IMR-90 (cell line): ENCODE measurements at regions not wholly inside any gene's neighbourhood (a gene's known extent, or its start where the extent isn't known, plus 50 kb on each side); places are given as distances from the start of the nearest gene placed in this dataset.

Source experiments
- ATAC-seq: fragments of 200-7000 bp; cut with Tn5 transposase; 2 replicates; pipeline ENCODE4 v1.9.1; 2020; ENCODE audit warnings: low read depth, mild to moderate bottlenecking, moderate library complexity
- BruUV-seq: library from RNA; stranded (reverse); fragments of 400-500 nt; replicated peaks from 2 replicates; lab custom pipeline; 2021; lab: Mats Ljungman, UMichigan
- CTCF ChIA-PET: fragments of 300-600 bp; formaldehyde crosslinking; extraction: SDS; loops from one replicate; lab custom pipeline; 2021; ENCODE audit warnings: antibody characterized with exemption; lab: Yijun Ruan, JAX
- POLR2A ChIA-PET: fragments of 300-600 bp; sonication (Branson Sonifier 250); formaldehyde crosslinking; loops from one replicate; lab custom pipeline; 2022; ENCODE audit warnings: antibody characterized with exemption; ENCODE audit not compliant: unreplicated experiment; lab: Charles Lee
- DNase-seq: peaks from one replicate; pipeline ENCODE4 v3.0.0; 2013
- H2AFZ ChIP-seq: replicated peaks from 2 replicates; pipeline ENCODE3; 2013; ENCODE audit warnings: low read length, mild to moderate bottlenecking; ENCODE audit not compliant: poor library complexity
- H2AK5ac ChIP-seq: 2 replicates; pipeline ENCODE4 v1.6.1; 2013; ENCODE audit warnings: low read depth, low read length, inconsistent platforms
- H2AK9ac ChIP-seq: replicated peaks from 2 replicates; pipeline ENCODE3; 2013; ENCODE audit warnings: mild to moderate bottlenecking, low read depth, low read length, moderate library complexity; ENCODE audit not compliant: poor library complexity
- H2BK120ac ChIP-seq: 2 replicates; pipeline ENCODE4 v1.6.1; 2013; ENCODE audit warnings: low read depth, low read length, inconsistent platforms
- H2BK15ac ChIP-seq: 3 replicates; pipeline ENCODE4 v1.6.1; 2013; ENCODE audit warnings: low read depth, low read length, inconsistent platforms
- H2BK20ac ChIP-seq: 2 replicates; pipeline ENCODE4 v1.6.1; 2013; ENCODE audit warnings: low read depth, mild to moderate bottlenecking, inconsistent platforms, low read length, moderate library complexity
- H2BK5ac ChIP-seq: 2 replicates; pipeline ENCODE4 v1.6.1; 2013; ENCODE audit warnings: mild to moderate bottlenecking, low read depth, low read length, inconsistent platforms; ENCODE audit not compliant: poor library complexity, severe bottlenecking
- H3K14ac ChIP-seq: replicated peaks from 2 replicates; pipeline ENCODE4 v1.6.1; 2013; ENCODE audit warnings: low read depth, low read length, inconsistent platforms
- H3K18ac ChIP-seq: 2 replicates; pipeline ENCODE4 v1.6.1; 2013; ENCODE audit warnings: low read depth, low read length, control low read depth
- H3K23ac ChIP-seq: 2 replicates; pipeline ENCODE4 v1.6.1; 2013; ENCODE audit warnings: low read depth, low read length, inconsistent platforms
- H3K27ac ChIP-seq: 2 replicates; pipeline ENCODE4 v1.5.1; 2013; ENCODE audit warnings: mild to moderate bottlenecking, control low read depth, low read length; ENCODE audit not compliant: insufficient read depth
- H3K27me3 ChIP-seq: 2 replicates; pipeline ENCODE4 v1.6.1; 2013; ENCODE audit warnings: low read length; ENCODE audit not compliant: control insufficient read depth, insufficient read depth
- H3K36me3 ChIP-seq: 2 replicates; pipeline ENCODE4 v1.6.1; 2013; ENCODE audit warnings: low read length, mixed read lengths; ENCODE audit not compliant: control insufficient read depth, insufficient read depth
- H3K4ac ChIP-seq: 2 replicates; pipeline ENCODE4 v1.6.1; 2013; ENCODE audit warnings: low read depth, low read length, inconsistent platforms
- H3K4me1 ChIP-seq: 2 replicates; pipeline ENCODE4 v1.6.1; 2013; ENCODE audit warnings: low read length, mixed read lengths; ENCODE audit not compliant: control insufficient read depth, insufficient read depth
- H3K4me2 ChIP-seq: 2 replicates; pipeline ENCODE4 v1.6.1; 2013; ENCODE audit warnings: low read depth, mild to moderate bottlenecking, control low read depth, low read length, moderate library complexity
- H3K4me3 ChIP-seq: 2 replicates; pipeline ENCODE4 v1.5.1; 2013; ENCODE audit warnings: low read depth, mild to moderate bottlenecking, control low read depth, low read length, moderate library complexity; ENCODE audit not compliant: insufficient read depth
- H3K56ac ChIP-seq: 2 replicates; pipeline ENCODE4 v1.6.1; 2013; ENCODE audit warnings: low read length, inconsistent platforms; ENCODE audit not compliant: insufficient read depth; ENCODE audit errors: extremely low read depth
- H3K79me1 ChIP-seq, 2 experiments: 2 replicates each; pipeline ENCODE4 v1.6.1; 2013; ENCODE audit warnings: low read length in 2 of 2, inconsistent platforms in 1 of 2, low read depth in 1 of 2
- H3K9ac ChIP-seq: 2 replicates; pipeline ENCODE4 v1.6.1; 2013; ENCODE audit warnings: low read depth, low read length, control low read depth
- H3K9me1 ChIP-seq: 2 replicates; pipeline ENCODE4 v1.6.1; 2013; ENCODE audit warnings: low read length, inconsistent platforms; ENCODE audit not compliant: insufficient read depth
- H3K9me3 ChIP-seq: 2 replicates; pipeline ENCODE4 v1.6.1; 2013; ENCODE audit warnings: low read length; ENCODE audit not compliant: control insufficient read depth, insufficient read depth
- H4K20me1 ChIP-seq: 2 replicates; pipeline ENCODE4 v1.6.1; 2013; ENCODE audit warnings: low read length, inconsistent platforms; ENCODE audit not compliant: insufficient read depth
- H4K5ac ChIP-seq: 2 replicates; pipeline ENCODE4 v1.6.1; 2013; ENCODE audit warnings: mild to moderate bottlenecking, low read depth, low read length, control low read depth
- H4K8ac ChIP-seq, 2 experiments: 2 replicates each; pipeline ENCODE4 v1.6.1; 2013; ENCODE audit warnings: low read depth in 2 of 2, low read length in 2 of 2, control low read depth in 1 of 2, inconsistent platforms in 1 of 2
- H4K91ac ChIP-seq: 2 replicates; pipeline ENCODE4 v1.6.1; 2013; ENCODE audit warnings: low read depth, low read length, inconsistent platforms; ENCODE audit not compliant: insufficient read depth
- BHLHE40 ChIP-seq: fragments of 150-350 bp; IDR thresholded peaks from 2 replicates; pipeline ENCODE4 v1.6.1; 2016; ENCODE audit warnings: mild to moderate bottlenecking, low read depth, low read length
- CEBPB ChIP-seq: IDR thresholded peaks from 2 replicates; pipeline ENCODE4 v1.6.1; 2012; ENCODE audit warnings: low read depth, low read length, improper control_type of control experiment
- CHD1 ChIP-seq: IDR thresholded peaks from 2 replicates; pipeline ENCODE4 v1.6.1; 2012; ENCODE audit warnings: low read depth, low read length, improper control_type of control experiment
- FOS ChIP-seq: fragments of 150-350 bp; IDR thresholded peaks from 2 replicates; pipeline ENCODE4 v1.6.1; 2016; ENCODE audit warnings: low read depth, low read length
- MAFK ChIP-seq: IDR thresholded peaks from 2 replicates; pipeline ENCODE4 v1.6.1; 2012; ENCODE audit warnings: low read depth, low read length, improper control_type of control experiment
- MAZ ChIP-seq: IDR thresholded peaks from 2 replicates; pipeline ENCODE4 v1.6.1; 2012; ENCODE audit warnings: low read depth, mild to moderate bottlenecking, low read length, improper control_type of control experiment, moderate library complexity, borderline replicate concordance
- MXI1 ChIP-seq: IDR thresholded peaks from 2 replicates; pipeline ENCODE4 v1.6.1; 2012; ENCODE audit warnings: low read depth, mild to moderate bottlenecking, low read length, moderate library complexity, borderline replicate concordance
- NFE2L2 ChIP-seq: fragments of 150-350 bp; IDR thresholded peaks from 2 replicates; pipeline ENCODE4 v1.6.1; 2016; ENCODE audit warnings: low read depth, mild to moderate bottlenecking, low read length
- RAD21 ChIP-seq: IDR thresholded peaks from 2 replicates; pipeline ENCODE4 v1.6.1; 2012; ENCODE audit warnings: low read length, improper control_type of control experiment
- RCOR1 ChIP-seq: IDR thresholded peaks from 2 replicates; pipeline ENCODE4 v1.6.1; 2012; ENCODE audit warnings: mild to moderate bottlenecking, low read length, improper control_type of control experiment; ENCODE audit not compliant: insufficient replicate concordance
- RFX5 ChIP-seq: IDR thresholded peaks from 2 replicates; pipeline ENCODE4 v1.8.0; 2012; ENCODE audit warnings: low read depth, mild to moderate bottlenecking, low read length, moderate library complexity
- WGBS, 2 experiments: methylation state at CpG; one replicate each; pipeline versions ENCODE4 v1.1.5 to v1.1.7; 2013; ENCODE audit warnings: missing lambda C conversion rate in 2 of 2; ENCODE audit not compliant: insufficient read length in 1 of 2; ENCODE audit errors: extremely low coverage in 2 of 2; 5-methylcytosine and 5-hydroxymethylcytosine counted together
- dilution Hi-C: fragments of 300-500 bp; cut with HindIII; formaldehyde crosslinking; loops from one replicate; pipeline ENCODE4 v1.14.3; 2018; ENCODE audit warnings: low sequenced_read_pairs; ENCODE audit not compliant: unreplicated experiment
- in situ Hi-C: fragments of 300-500 bp; cut with MboI; formaldehyde crosslinking; loops from 3 replicates; pipeline ENCODE4 v1.14.3; 2019; ENCODE audit warnings: low sequenced_read_pairs, inconsistent platforms, mixed read lengths
- intact Hi-C: fragments of 100-400 bp; cut with micrococcal nuclease; formaldehyde crosslinking; loops from 2 replicates; pipeline ENCODE4 v1.10.0; 2022
- TF ChIP-seq, protein P1 (sequence below): conservative IDR thresholded peaks from 2 replicates; pipeline ENCODE4 v1.5.1; 2012; ENCODE audit warnings: mild to moderate bottlenecking, low read depth, low read length, improper control_type of control experiment
- TF ChIP-seq, protein P2 (sequence below): fragments of 150-350 bp; IDR thresholded peaks from 2 replicates; pipeline ENCODE4 v1.6.1; 2017; ENCODE audit warnings: mild to moderate bottlenecking, antibody characterized with exemption, low read length, low read depth

DNA sequence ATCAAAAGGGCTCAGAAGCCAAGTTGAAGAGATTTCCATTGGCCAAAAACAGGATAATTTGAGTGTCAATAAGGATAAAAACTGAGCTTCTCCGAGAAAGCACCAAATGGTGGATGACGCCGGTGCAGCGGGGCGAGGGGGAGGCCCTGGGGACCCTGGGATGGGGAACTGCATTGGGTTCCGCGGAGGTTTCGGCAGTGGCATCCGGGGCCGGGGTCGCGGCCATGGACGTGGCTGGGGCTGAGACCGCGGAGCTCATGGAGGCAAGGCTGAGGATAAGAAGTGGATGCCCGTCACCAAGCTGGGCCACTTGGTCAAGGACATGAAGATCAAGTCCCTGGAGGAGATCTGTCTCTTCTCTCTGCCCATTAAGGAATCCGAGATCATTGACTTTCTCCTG is 97.2 kb downstream of the DMRTA2 start:
- no peak overlapping the region for H4K8ac ChIP-seq
- no peak overlapping the region for H3K14ac ChIP-seq
- H3K4ac ChIP-seq, result no peak overlapping the region
- in situ Hi-C loops, result no loop called here
- no peak for DNase-seq
- BruUV-seq, result no TSS peak
- POLR2A ChIA-PET, result no interaction called here
- H2BK20ac ChIP-seq, result no peak overlapping the region
- no peak overlapping the region for H3K4me3 ChIP-seq
- no peak overlapping the region for H3K4me2 ChIP-seq
- no peak overlapping the region for H2AK9ac ChIP-seq
- H3K9me3 ChIP-seq, result no peaks in the 10 kb centered on the region
- CTCF ChIA-PET, result no interaction called here
- no peaks in the 10 kb centered on the region for H4K20me1 ChIP-seq
- dilution Hi-C loops, result no loop called here
- TF ChIP-seq, protein P1, sequence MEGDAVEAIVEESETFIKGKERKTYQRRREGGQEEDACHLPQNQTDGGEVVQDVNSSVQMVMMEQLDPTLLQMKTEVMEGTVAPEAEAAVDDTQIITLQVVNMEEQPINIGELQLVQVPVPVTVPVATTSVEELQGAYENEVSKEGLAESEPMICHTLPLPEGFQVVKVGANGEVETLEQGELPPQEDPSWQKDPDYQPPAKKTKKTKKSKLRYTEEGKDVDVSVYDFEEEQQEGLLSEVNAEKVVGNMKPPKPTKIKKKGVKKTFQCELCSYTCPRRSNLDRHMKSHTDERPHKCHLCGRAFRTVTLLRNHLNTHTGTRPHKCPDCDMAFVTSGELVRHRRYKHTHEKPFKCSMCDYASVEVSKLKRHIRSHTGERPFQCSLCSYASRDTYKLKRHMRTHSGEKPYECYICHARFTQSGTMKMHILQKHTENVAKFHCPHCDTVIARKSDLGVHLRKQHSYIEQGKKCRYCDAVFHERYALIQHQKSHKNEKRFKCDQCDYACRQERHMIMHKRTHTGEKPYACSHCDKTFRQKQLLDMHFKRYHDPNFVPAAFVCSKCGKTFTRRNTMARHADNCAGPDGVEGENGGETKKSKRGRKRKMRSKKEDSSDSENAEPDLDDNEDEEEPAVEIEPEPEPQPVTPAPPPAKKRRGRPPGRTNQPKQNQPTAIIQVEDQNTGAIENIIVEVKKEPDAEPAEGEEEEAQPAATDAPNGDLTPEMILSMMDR, result no peak
- no peak for TF ChIP-seq MAFK
- TF ChIP-seq NFE2L2, result no peak
- TF ChIP-seq RFX5, result no peak
- no peak for TF ChIP-seq BHLHE40
- no peak for TF ChIP-seq FOS
- TF ChIP-seq, protein P2, sequence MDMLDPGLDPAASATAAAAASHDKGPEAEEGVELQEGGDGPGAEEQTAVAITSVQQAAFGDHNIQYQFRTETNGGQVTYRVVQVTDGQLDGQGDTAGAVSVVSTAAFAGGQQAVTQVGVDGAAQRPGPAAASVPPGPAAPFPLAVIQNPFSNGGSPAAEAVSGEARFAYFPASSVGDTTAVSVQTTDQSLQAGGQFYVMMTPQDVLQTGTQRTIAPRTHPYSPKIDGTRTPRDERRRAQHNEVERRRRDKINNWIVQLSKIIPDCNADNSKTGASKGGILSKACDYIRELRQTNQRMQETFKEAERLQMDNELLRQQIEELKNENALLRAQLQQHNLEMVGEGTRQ, result no peak
- TF ChIP-seq MXI1, result no peak
- no peak for TF ChIP-seq MAZ
- TF ChIP-seq RAD21, result no peak
- no peak for TF ChIP-seq CEBPB
- TF ChIP-seq RCOR1, result no peak
- no peak for TF ChIP-seq CHD1
- no peak overlapping the region for H3K9ac ChIP-seq
- H3K4me1 ChIP-seq, result no peaks in the 10 kb centered on the region
- no peak overlapping the region for H4K91ac ChIP-seq
- 83% methylated on average over 12 of the region's 17 CpGs; no CpG with 5 or more reads in 1 of the 2 experiments for WGBS, 2 experiments
- no peak overlapping the region for H3K27ac ChIP-seq
- H3K9me1 ChIP-seq, result no peaks in the 10 kb centered on the region
- H3K36me3 ChIP-seq, result no peaks in the 10 kb centered on the region
- no peak overlapping the region for H3K23ac ChIP-seq
- H2AFZ ChIP-seq, result no peak overlapping the region
- no peak overlapping the region for H2AK5ac ChIP-seq
- no peak overlapping the region for H3K56ac ChIP-seq
- H3K18ac ChIP-seq, result no peak overlapping the region
- intact Hi-C loops, result no loop called here
- H4K5ac ChIP-seq, result no peak overlapping the region
- no peaks in the 10 kb centered on the region for H3K79me1 ChIP-seq
- H2BK15ac ChIP-seq, result no peak overlapping the region
- no peaks in the 10 kb centered on the region for H3K27me3 ChIP-seq
- ATAC-seq, result no peak
- no peak overlapping the region for H2BK120ac ChIP-seq
- H2BK5ac ChIP-seq, result no peak overlapping the region
